GM18870 (cell line): ENCODE measurements at regions not wholly inside any gene's neighbourhood (a gene's known extent, or its start where the extent isn't known, plus 50 kb on each side); places are given as distances from the start of the nearest gene placed in this dataset.

Source experiments
- ATAC-seq: cut with Tn5 transposase; IDR thresholded peaks from one replicate; pipeline ENCODE4 v1.9.1; 2021; ENCODE audit warnings: moderate library complexity; ENCODE audit not compliant: unreplicated experiment

GRCh38 chrX:68897118-68897945 is 68.5 kb downstream of the EFNB1 start:
- ATAC-seq: no peak

GRCh38 chrX:68896581-68896980 is 67.8 kb downstream of the EFNB1 start:
- no peak for ATAC-seq

GRCh38 chrX:68895778-68896177 is 67.0 kb downstream of the EFNB1 start:
- no peak for ATAC-seq

- no peak for ATAC-seq
These were observed 66.5 kb downstream of the EFNB1 start for GRCh38 chrX:68895341-68895755.

- no peak for ATAC-seq
These were observed 65.9 kb downstream of the EFNB1 start for GRCh38 chrX:68894513-68895340.

GRCh38 chrX:68894142-68894512 is 65.3 kb downstream of the EFNB1 start:
- no peak for ATAC-seq

GRCh38 chrX:68892651-68893050 is 63.8 kb downstream of the EFNB1 start:
- ATAC-seq: no peak

- no peak for ATAC-seq
These were observed 63.3 kb downstream of the EFNB1 start for GRCh38 chrX:68892134-68892533.
